ENCODE measurements at regions not wholly inside any gene's neighbourhood (a gene's known extent, or its start where the extent isn't known, plus 50 kb on each side); places are given as distances from the start of the nearest gene placed in this dataset.

GRCh38 chr3:102169915-102170479 is 264.8 kb upstream of the ZPLD1 start:
- no CpG with 5 or more reads among the region's 1 CpG for WGBS, 2 donors (ENCODE audit: extremely low coverage in 2 of 2, insufficient read length in 2 of 2, insufficient replicate concordance in 1 of 2)

GRCh38 chr3:102170545-102170944 is 264.3 kb upstream of the ZPLD1 start:
- no peak overlapping the region for H3K14ac ChIP-seq (ENCODE audit: low read length)
- H3K4me2 ChIP-seq (ENCODE audit: insufficient read depth, low read length, poor library complexity, severe bottlenecking), result no peak overlapping the region
- H3K4me1 ChIP-seq (ENCODE audit: control insufficient read depth in 2 of 2, insufficient read depth in 1 of 2, low read depth in 1 of 2, low read length in 2 of 2), result no peaks in the 10 kb centered on the region
- H3K18ac ChIP-seq (ENCODE audit: low read length), result no peak overlapping the region
- no peak overlapping the region for H2AFZ ChIP-seq (ENCODE audit: low read length)
- H2BK12ac ChIP-seq (ENCODE audit: low read length), result no peak overlapping the region
- H3K4me3 ChIP-seq (ENCODE audit: low read length in 2 of 2), result no peak overlapping the region
- no peak overlapping the region for H4K91ac ChIP-seq (ENCODE audit: low read depth, low read length, poor library complexity)
- H3K9me3 ChIP-seq (replicated peaks in 1 of 2; ENCODE audit: control insufficient read depth in 2 of 2, insufficient read depth in 1 of 2, low read depth in 1 of 2, low read length in 2 of 2), result no peaks in the 10 kb centered on the region
- H2BK120ac ChIP-seq (ENCODE audit: low read depth, low read length), result no peak overlapping the region
- H2AK5ac ChIP-seq (ENCODE audit: low read depth, low read length), result no peak overlapping the region
- no peak overlapping the region for H4K8ac ChIP-seq (ENCODE audit: low read depth, low read length)
- H3K27me3 ChIP-seq (ENCODE audit: control insufficient read depth in 3 of 3, insufficient read depth in 3 of 3, low read depth in 1 of 3, low read length in 3 of 3), result no peaks in the 10 kb centered on the region
- no peak overlapping the region for H3K9ac ChIP-seq (ENCODE audit: low read depth, low read length, poor library complexity)
- H3K27ac ChIP-seq (replicated peaks; ENCODE audit: low read length), result no peak overlapping the region
- no peak for DNase-seq (ENCODE audit: low spot score)
- H3K79me1 ChIP-seq (ENCODE audit: low read depth, low read length), result no peaks in the 10 kb centered on the region
- H3K4ac ChIP-seq (ENCODE audit: low read length), result no peak overlapping the region
- WGBS, 2 donors (ENCODE audit: extremely low coverage in 2 of 2, insufficient read length in 2 of 2, insufficient replicate concordance in 1 of 2), result no CpG with 5 or more reads among the region's 2 CpGs
- H3K23ac ChIP-seq (ENCODE audit: low read depth, low read length, poor library complexity), result no peak overlapping the region
- no peaks in the 10 kb centered on the region for H3K36me3 ChIP-seq (replicated peaks in 1 of 2; ENCODE audit: control insufficient read depth in 2 of 2, insufficient read depth in 2 of 2, low read length in 2 of 2)
- no peak overlapping the region for H2BK15ac ChIP-seq (ENCODE audit: low read length)
- no peak overlapping the region for H2BK5ac ChIP-seq (ENCODE audit: low read length)

More at GRCh38 chr3:102169915-102170479, 264.8 kb upstream of the ZPLD1 start:
- no peak overlapping the region for H3K14ac ChIP-seq (ENCODE audit: low read length)
- no peak overlapping the region for H2BK120ac ChIP-seq (ENCODE audit: low read depth, low read length)
- H2BK5ac ChIP-seq (ENCODE audit: low read length), result no peak overlapping the region
- H3K23ac ChIP-seq (ENCODE audit: low read depth, low read length, poor library complexity), result no peak overlapping the region
- H2AFZ ChIP-seq (ENCODE audit: low read length), result no peak overlapping the region
- H3K9me3 ChIP-seq (replicated peaks in 1 of 2; ENCODE audit: control insufficient read depth in 2 of 2, insufficient read depth in 1 of 2, low read depth in 1 of 2, low read length in 2 of 2), result no peaks in the 10 kb centered on the region
- H3K27me3 ChIP-seq (ENCODE audit: control insufficient read depth in 3 of 3, insufficient read depth in 3 of 3, low read depth in 1 of 3, low read length in 3 of 3), result no peaks in the 10 kb centered on the region
- no peak overlapping the region for H4K8ac ChIP-seq (ENCODE audit: low read depth, low read length)
- H3K27ac ChIP-seq (replicated peaks; ENCODE audit: low read length), result no peak overlapping the region
- H3K4me3 ChIP-seq (ENCODE audit: low read length in 2 of 2), result no peak overlapping the region
- H2AK5ac ChIP-seq (ENCODE audit: low read depth, low read length), result no peak overlapping the region
- no peak overlapping the region for H3K4me2 ChIP-seq (ENCODE audit: insufficient read depth, low read length, poor library complexity, severe bottlenecking)
- no peak overlapping the region for H4K91ac ChIP-seq (ENCODE audit: low read depth, low read length, poor library complexity)
- H2BK12ac ChIP-seq (ENCODE audit: low read length), result no peak overlapping the region
- no peak overlapping the region for H3K18ac ChIP-seq (ENCODE audit: low read length)
- H3K4me1 ChIP-seq (ENCODE audit: control insufficient read depth in 2 of 2, insufficient read depth in 1 of 2, low read depth in 1 of 2, low read length in 2 of 2), result no peaks in the 10 kb centered on the region
- H3K4ac ChIP-seq (ENCODE audit: low read length), result no peak overlapping the region
- DNase-seq (ENCODE audit: low spot score), result no peak
- no peaks in the 10 kb centered on the region for H3K36me3 ChIP-seq (replicated peaks in 1 of 2; ENCODE audit: control insufficient read depth in 2 of 2, insufficient read depth in 2 of 2, low read length in 2 of 2)
- H3K79me1 ChIP-seq (ENCODE audit: low read depth, low read length), result no peaks in the 10 kb centered on the region
- H3K9ac ChIP-seq (ENCODE audit: low read depth, low read length, poor library complexity), result no peak overlapping the region
- H2BK15ac ChIP-seq (ENCODE audit: low read length), result no peak overlapping the region

- Histone ChIP-seq H3K4ac (ENCODE audit: low read length) (no peak overlapping the region), H3K9me3 (replicated peaks in 1 of 2; ENCODE audit: control insufficient read depth in 2 of 2, insufficient read depth in 1 of 2, low read depth in 1 of 2, low read length in 2 of 2) (no peaks in the 10 kb centered on the region), H2BK15ac (ENCODE audit: low read length) (no peak overlapping the region), H3K18ac (ENCODE audit: low read length) (no peak overlapping the region), H3K23ac (ENCODE audit: low read depth, low read length, poor library complexity) (no peak overlapping the region), H3K79me1 (ENCODE audit: low read depth, low read length) (no peaks in the 10 kb centered on the region), H3K27ac (replicated peaks; ENCODE audit: low read length) (no peak overlapping the region), H2BK120ac (ENCODE audit: low read depth, low read length) (no peak overlapping the region), H3K9ac (ENCODE audit: low read depth, low read length, poor library complexity) (no peak overlapping the region), H4K91ac (ENCODE audit: low read depth, low read length, poor library complexity) (no peak overlapping the region), H2AFZ (ENCODE audit: low read length) (no peak overlapping the region), H2BK5ac (ENCODE audit: low read length) (no peak overlapping the region), H3K4me3 (ENCODE audit: low read length in 2 of 2) (no peak overlapping the region), H3K36me3 (replicated peaks in 1 of 2; ENCODE audit: control insufficient read depth in 2 of 2, insufficient read depth in 2 of 2, low read length in 2 of 2) (no peaks in the 10 kb centered on the region), H4K8ac (ENCODE audit: low read depth, low read length) (no peak overlapping the region), H3K27me3 (ENCODE audit: control insufficient read depth in 3 of 3, insufficient read depth in 3 of 3, low read depth in 1 of 3, low read length in 3 of 3) (no peaks in the 10 kb centered on the region), H2AK5ac (ENCODE audit: low read depth, low read length) (no peak overlapping the region), H3K14ac (ENCODE audit: low read length) (no peak overlapping the region), H2BK12ac (ENCODE audit: low read length) (no peak overlapping the region), H3K4me1 (ENCODE audit: control insufficient read depth in 2 of 2, insufficient read depth in 1 of 2, low read depth in 1 of 2, low read length in 2 of 2) (no peaks in the 10 kb centered on the region), H3K4me2 (ENCODE audit: insufficient read depth, low read length, poor library complexity, severe bottlenecking) (no peak overlapping the region)
- no CpG with 5 or more reads among the region's 3 CpGs for WGBS, 2 donors (ENCODE audit: extremely low coverage in 2 of 2, insufficient read length in 2 of 2, insufficient replicate concordance in 1 of 2)
- no peak for DNase-seq (ENCODE audit: low spot score)
These were observed 260.5 kb upstream of the ZPLD1 start for GRCh38 chr3:102174312-102174712.

GRCh38 chr3:102174832-102175374 is 259.9 kb upstream of the ZPLD1 start:
- no CpG with 5 or more reads among the region's 1 CpG for WGBS, 2 donors (ENCODE audit: extremely low coverage in 2 of 2, insufficient read length in 2 of 2, insufficient replicate concordance in 1 of 2)
- H2BK15ac ChIP-seq (ENCODE audit: low read length), result no peak overlapping the region
- no peak overlapping the region for H3K9ac ChIP-seq (ENCODE audit: low read depth, low read length, poor library complexity)
- no peak for DNase-seq (ENCODE audit: low spot score)
- no peak overlapping the region for H2AK5ac ChIP-seq (ENCODE audit: low read depth, low read length)
- H4K8ac ChIP-seq (ENCODE audit: low read depth, low read length), result no peak overlapping the region
- no peak overlapping the region for H2BK120ac ChIP-seq (ENCODE audit: low read depth, low read length)
- H2AFZ ChIP-seq (ENCODE audit: low read length), result no peak overlapping the region
- H3K18ac ChIP-seq (ENCODE audit: low read length), result no peak overlapping the region
- H3K4me1 ChIP-seq (ENCODE audit: control insufficient read depth in 2 of 2, insufficient read depth in 1 of 2, low read depth in 1 of 2, low read length in 2 of 2), result no peaks in the 10 kb centered on the region
- no peak overlapping the region for H3K4me2 ChIP-seq (ENCODE audit: insufficient read depth, low read length, poor library complexity, severe bottlenecking)
- H3K27ac ChIP-seq (replicated peaks; ENCODE audit: low read length), result no peak overlapping the region
- no peak overlapping the region for H2BK12ac ChIP-seq (ENCODE audit: low read length)
- no peaks in the 10 kb centered on the region for H3K9me3 ChIP-seq (replicated peaks in 1 of 2; ENCODE audit: control insufficient read depth in 2 of 2, insufficient read depth in 1 of 2, low read depth in 1 of 2, low read length in 2 of 2)
- no peaks in the 10 kb centered on the region for H3K36me3 ChIP-seq (replicated peaks in 1 of 2; ENCODE audit: control insufficient read depth in 2 of 2, insufficient read depth in 2 of 2, low read length in 2 of 2)
- no peak overlapping the region for H3K23ac ChIP-seq (ENCODE audit: low read depth, low read length, poor library complexity)
- H3K4me3 ChIP-seq (ENCODE audit: low read length in 2 of 2), result no peak overlapping the region
- no peaks in the 10 kb centered on the region for H3K79me1 ChIP-seq (ENCODE audit: low read depth, low read length)
- H2BK5ac ChIP-seq (ENCODE audit: low read length), result no peak overlapping the region
- H3K27me3 ChIP-seq (ENCODE audit: control insufficient read depth in 3 of 3, insufficient read depth in 3 of 3, low read depth in 1 of 3, low read length in 3 of 3), result no peaks in the 10 kb centered on the region
- H4K91ac ChIP-seq (ENCODE audit: low read depth, low read length, poor library complexity), result no peak overlapping the region
- no peak overlapping the region for H3K14ac ChIP-seq (ENCODE audit: low read length)
- H3K4ac ChIP-seq (ENCODE audit: low read length), result no peak overlapping the region
